ENCODE measurements at regions not wholly inside any gene's neighbourhood (a gene's known extent, or its start where the extent isn't known, plus 50 kb on each side); places are given as distances from the start of the nearest gene placed in this dataset.

- TF ChIP-seq ATF6 (CRISPR knock-in tag; conservative IDR thresholded peaks at IDR 0.05) = no peak
Observed at GRCh38 chr22:23401111-23401909, 178.8 kb downstream of the IGLL1 start (continued).

- WGBS (ENCODE audit: low lambda C conversion rate) = 54% methylated on average over 13 of the region's 23 CpGs
- Histone ChIP-seq H4K20me1 (ENCODE audit: insufficient read depth, low read length) (no peaks in the 10 kb centered on the region), H3K4me2 (ENCODE audit: low read depth, low read length) (no peak overlapping the region), H3K79me2 (ENCODE audit: insufficient read depth, low read length) (no peaks in the 10 kb centered on the region), H3K9ac (ENCODE audit: insufficient read depth, low read depth, low read length) (no peak overlapping the region), H3K9me3 (ENCODE audit: low read length) (no peaks in the 10 kb centered on the region), H3K4me1 (ENCODE audit: insufficient read depth, low read length) (peaks cover 9% of the 10 kb centered on the region), H2AFZ (ENCODE audit: low read length) (no peak overlapping the region), H3K36me3 (replicated peaks in 1 of 2; ENCODE audit: control insufficient read depth in 1 of 2, insufficient read depth in 2 of 2, low read length in 2 of 2) (no peaks in the 10 kb centered on the region), H3K27ac (ENCODE audit: extremely low read length, insufficient read depth, low read length) (no peak overlapping the region), H3K4me3 (replicated peaks in 1 of 3; ENCODE audit: insufficient read depth in 1 of 3, low read depth in 2 of 3, low read length in 3 of 3) (no peak overlapping the region), H3K27me3 (ENCODE audit: control insufficient read depth in 1 of 2, insufficient read depth in 2 of 2, low read length in 2 of 2) (peaks cover 4 to 14% of the 10 kb centered on the region in 2 experiments; a peak in 4 of 5 replicates)
- in situ Hi-C loops (cut with HindIII; ENCODE audit: extremely low pct_ligation_motif_present, low pct_unique_long_range_greater_than_20kb) (no loop called here), intact Hi-C loops (cut with micrococcal nuclease; ENCODE audit: unreplicated experiment) (no loop called here)
- ChIA-PET POLR2A (no interaction called here), CTCF (ENCODE audit: low intra/inter-chr PET ratio, low total read pairs) (no interaction called here)
- BruUV-seq (replicated peaks) = no TSS peak
- ATAC-seq = no peak
- no peak for FAIRE-seq
- no peak for DNase-seq (ENCODE audit: low spot score)
- no peak for TF ChIP-seq ZNF83 (CRISPR knock-in tag; IDR thresholded peaks at IDR 0.05; ENCODE audit: borderline replicate concordance)
- no peak for TF ChIP-seq AFF4 (CRISPR knock-in tag; IDR thresholded peaks at IDR 0.05)
- TF ChIP-seq ZNF44 (CRISPR knock-in tag; IDR thresholded peaks at IDR 0.05) = no peak
- TF ChIP-seq HNRNPLL (IDR thresholded peaks at IDR 0.05; ENCODE audit: low read depth, low read length, poor library complexity, severe bottlenecking) = no peak
- TF ChIP-seq ZNF772 (CRISPR knock-in tag; IDR thresholded peaks at IDR 0.05) = no peak
- TF ChIP-seq KDM3A (CRISPR knock-in tag; IDR thresholded peaks at IDR 0.05; ENCODE audit: low read depth) = no peak
- no peak for TF ChIP-seq TIGD3 (CRISPR knock-in tag; IDR thresholded peaks at IDR 0.05; ENCODE audit: borderline replicate concordance)
- TF ChIP-seq ZFP36L1 (CRISPR knock-in tag; IDR thresholded peaks at IDR 0.05) = no peak
- TF ChIP-seq CREB3 (CRISPR knock-in tag; IDR thresholded peaks at IDR 0.05) = no peak
- no peak for TF ChIP-seq E2F2 (CRISPR knock-in tag; IDR thresholded peaks at IDR 0.05; ENCODE audit: borderline replicate concordance)
Observed at GRCh38 chr22:23400286-23400981, 179.7 kb downstream of the IGLL1 start.
